CD4-positive, CD25-positive, alpha-beta regulatory T cell (primary cell): ENCODE measurements at regions not wholly inside any gene's neighbourhood (a gene's known extent, or its start where the extent isn't known, plus 50 kb on each side); places are given as distances from the start of the nearest gene placed in this dataset.

ENCODE experiments used
- ATAC-seq, 2 donors: fragments of 150-1000 bp; cut with Tn5 transposase; one replicate each; pipeline ENCODE4 v1.10.0; 2021; ENCODE audit warnings: low read depth in 2 of 2, moderate number of reproducible peaks in 2 of 2, moderate library complexity in 1 of 2
- DNase-seq, 3 donors: peaks; one replicate each; pipeline versions ENCODE4 v3.0.0 to v3.0.0-alpha.2; 2012 to 2022; ENCODE audit warnings: mixed read lengths in 1 of 3
- H3K27ac ChIP-seq: one replicate; pipeline ENCODE4 v1.7.0; 2013; ENCODE audit warnings: mild to moderate bottlenecking, low read length; ENCODE audit not compliant: insufficient read depth, poor library complexity, severe bottlenecking
- H3K27me3 ChIP-seq: one replicate; pipeline ENCODE4 v1.7.0; 2013; ENCODE audit warnings: low read length; ENCODE audit not compliant: control insufficient read depth, insufficient read depth
- H3K36me3 ChIP-seq: one replicate; pipeline ENCODE4 v1.7.0; 2013; ENCODE audit warnings: mild to moderate bottlenecking, low read length, moderate library complexity; ENCODE audit not compliant: control insufficient read depth, insufficient read depth
- H3K4me1 ChIP-seq: 2 replicates; pipeline ENCODE4 v1.7.0; 2013; ENCODE audit warnings: mild to moderate bottlenecking, low read length; ENCODE audit not compliant: insufficient read depth, control insufficient read depth, poor library complexity, severe bottlenecking
- H3K4me3 ChIP-seq: one replicate; pipeline ENCODE4 v1.7.0; 2013; ENCODE audit warnings: low read depth, mild to moderate bottlenecking, low read length, moderate library complexity
- H3K9me3 ChIP-seq, 2 experiments: 1 replicate in 1 of 2; 2 replicates in 1 of 2; pipeline ENCODE4 v1.7.0; 2013; ENCODE audit warnings: low read length in 2 of 2, mild to moderate bottlenecking in 1 of 2, moderate library complexity in 1 of 2; ENCODE audit not compliant: control insufficient read depth in 2 of 2
- H3K27ac Mint-ChIP-seq, 3 donors: one replicate each; pipeline ENCODE4 v1.8.0; 2020 to 2022; ENCODE audit warnings: mild to moderate bottlenecking in 3 of 3, mixed read lengths in 3 of 3, moderate library complexity in 2 of 3
- H3K27me3 Mint-ChIP-seq: one replicate; pipeline ENCODE4 v1.8.0; 2022; ENCODE audit warnings: mild to moderate bottlenecking, mixed read lengths
- H3K36me3 Mint-ChIP-seq: one replicate; pipeline ENCODE4 v1.8.0; 2020; ENCODE audit warnings: mixed read lengths
- H3K4me1 Mint-ChIP-seq, 4 donors: one replicate each; pipeline ENCODE4 v1.8.0; 2020 to 2022; ENCODE audit warnings: mixed read lengths in 4 of 4, mild to moderate bottlenecking in 1 of 4
- H3K4me3 Mint-ChIP-seq, 4 donors: one replicate each; pipeline ENCODE4 v1.8.0; 2020 to 2022; ENCODE audit warnings: mild to moderate bottlenecking in 4 of 4, mixed read lengths in 4 of 4, moderate library complexity in 3 of 4
- H3K9me3 Mint-ChIP-seq, 7 donors: one replicate each; pipeline ENCODE4 v1.8.0; 2020 to 2022; ENCODE audit warnings: mixed read lengths in 7 of 7, mild to moderate bottlenecking in 3 of 7, moderate library complexity in 2 of 7

GRCh38 chr9:695252-695651 is 146.2 kb upstream of the DMRT1 start:
- H3K9me3 Mint-ChIP-seq = no peaks in the 10 kb centered on the region
- no peak overlapping the region for H3K27ac Mint-ChIP-seq
- no peaks in the 10 kb centered on the region for H3K4me1 ChIP-seq
- no peaks in the 10 kb centered on the region for H3K36me3 Mint-ChIP-seq
- H3K36me3 ChIP-seq = no peaks in the 10 kb centered on the region
- peaks cover 12% of the 10 kb centered on the region for H3K27me3 Mint-ChIP-seq
- H3K27me3 ChIP-seq = no peaks in the 10 kb centered on the region
- DNase-seq = no peak
- no peak overlapping the region for H3K4me3 Mint-ChIP-seq
- no peak overlapping the region for H3K27ac ChIP-seq
- H3K4me3 ChIP-seq = no peak overlapping the region
- ATAC-seq = no peak
- no peaks in the 10 kb centered on the region for H3K9me3 ChIP-seq
- H3K4me1 Mint-ChIP-seq = peaks cover 0 to 9% (median 0%) of the 10 kb centered on the region in 4 donors

- H3K27me3 ChIP-seq = no peaks in the 10 kb centered on the region
- ATAC-seq = no peak
- H3K27ac ChIP-seq = no peak overlapping the region
- no peak for DNase-seq
- Mint-ChIP-seq H3K9me3 (no peaks in the 10 kb centered on the region), H3K4me3 (no peak overlapping the region), H3K4me1 (peaks cover 0 to 9% (median 0%) of the 10 kb centered on the region in 4 donors), H3K36me3 (no peaks in the 10 kb centered on the region), H3K27me3 (peaks cover 12% of the 10 kb centered on the region), H3K27ac (no peak overlapping the region)
- H3K4me3 ChIP-seq = no peak overlapping the region
- H3K4me1 ChIP-seq = no peaks in the 10 kb centered on the region
- no peaks in the 10 kb centered on the region for H3K9me3 ChIP-seq
- H3K36me3 ChIP-seq = no peaks in the 10 kb centered on the region
These were observed 144.9 kb upstream of the DMRT1 start for GRCh38 chr9:696332-697323.

GRCh38 chr9:698276-698675 is 143.2 kb upstream of the DMRT1 start:
- no peak overlapping the region for H3K4me3 Mint-ChIP-seq
- Histone ChIP-seq H3K27ac (no peak overlapping the region), H3K4me3 (no peak overlapping the region), H3K9me3 (no peaks in the 10 kb centered on the region), H3K27me3 (no peaks in the 10 kb centered on the region), H3K36me3 (no peaks in the 10 kb centered on the region), H3K4me1 (no peaks in the 10 kb centered on the region)
- no peak overlapping the region for H3K27ac Mint-ChIP-seq
- DNase-seq (no peak), ATAC-seq (no peak)
- peaks cover 0 to 7% (median 0%) of the 10 kb centered on the region in 4 donors for H3K4me1 Mint-ChIP-seq
- H3K9me3 Mint-ChIP-seq = no peaks in the 10 kb centered on the region
- no peaks in the 10 kb centered on the region for H3K36me3 Mint-ChIP-seq
- H3K27me3 Mint-ChIP-seq = peaks cover 6% of the 10 kb centered on the region

- no peaks in the 10 kb centered on the region for H3K36me3 ChIP-seq
- H3K27me3 ChIP-seq = no peaks in the 10 kb centered on the region
- Mint-ChIP-seq H3K4me1 (peaks cover 0 to 2% (median 0%) of the 10 kb centered on the region in 4 donors), H3K4me3 (no peak overlapping the region), H3K36me3 (no peaks in the 10 kb centered on the region), H3K27ac (no peak overlapping the region), H3K9me3 (no peaks in the 10 kb centered on the region), H3K27me3 (no peaks in the 10 kb centered on the region)
- H3K27ac ChIP-seq = no peak overlapping the region
- no peak for DNase-seq
- H3K4me1 ChIP-seq = no peaks in the 10 kb centered on the region
- H3K9me3 ChIP-seq = no peaks in the 10 kb centered on the region
- no peak overlapping the region for H3K4me3 ChIP-seq
- no peak for ATAC-seq
These were observed 142.5 kb upstream of the DMRT1 start for GRCh38 chr9:698954-699353.

GRCh38 chr9:699396-699795 is 142.1 kb upstream of the DMRT1 start:
- no peak for DNase-seq
- Histone ChIP-seq H3K27ac (no peak overlapping the region), H3K36me3 (no peaks in the 10 kb centered on the region), H3K9me3 (no peaks in the 10 kb centered on the region), H3K27me3 (no peaks in the 10 kb centered on the region), H3K4me3 (no peak overlapping the region), H3K4me1 (no peaks in the 10 kb centered on the region)
- Mint-ChIP-seq H3K36me3 (no peaks in the 10 kb centered on the region), H3K9me3 (no peaks in the 10 kb centered on the region), H3K27me3 (no peaks in the 10 kb centered on the region), H3K4me3 (no peak overlapping the region), H3K4me1 (peaks cover 0 to 2% (median 0%) of the 10 kb centered on the region in 4 donors), H3K27ac (no peak overlapping the region)
- no peak for ATAC-seq

- Histone ChIP-seq H3K27me3 (no peaks in the 10 kb centered on the region), H3K4me3 (no peak overlapping the region), H3K27ac (no peak overlapping the region), H3K4me1 (no peaks in the 10 kb centered on the region), H3K36me3 (no peaks in the 10 kb centered on the region), H3K9me3 (no peaks in the 10 kb centered on the region)
- Mint-ChIP-seq H3K27ac (no peak overlapping the region), H3K9me3 (no peaks in the 10 kb centered on the region), H3K4me3 (no peak overlapping the region), H3K36me3 (no peaks in the 10 kb centered on the region), H3K27me3 (no peaks in the 10 kb centered on the region), H3K4me1 (no peaks in the 10 kb centered on the region)
- DNase-seq (no peak), ATAC-seq (no peak)
These were observed 140.9 kb upstream of the DMRT1 start for GRCh38 chr9:700365-701282.

- Mint-ChIP-seq H3K36me3 (no peaks in the 10 kb centered on the region), H3K4me3 (no peak overlapping the region), H3K4me1 (peaks cover 1 to 13% (median 8%) of the 10 kb centered on the region in 4 donors), H3K9me3 (no peaks in the 10 kb centered on the region), H3K27me3 (peaks cover 15% of the 10 kb centered on the region), H3K27ac (no peak overlapping the region)
- Histone ChIP-seq H3K27me3 (no peaks in the 10 kb centered on the region), H3K27ac (no peak overlapping the region), H3K36me3 (no peaks in the 10 kb centered on the region), H3K4me1 (no peaks in the 10 kb centered on the region), H3K4me3 (no peak overlapping the region), H3K9me3 (no peaks in the 10 kb centered on the region)
- ATAC-seq (no peak), DNase-seq (no peak)
These were observed 138.1 kb upstream of the DMRT1 start for GRCh38 chr9:703392-703791.
